Gastrocnemius medialis (tissue), 4 donors: ENCODE measurements at regions not wholly inside any gene's neighbourhood (a gene's known extent, or its start where the extent isn't known, plus 50 kb on each side); places are given as distances from the start of the nearest gene placed in this dataset.

ENCODE experiments used
- CTCF ChIP-seq, 5 experiments: fragments of 450-650 bp in 3 of 5; fragments of 200-600 bp in 2 of 5; sonication (generic) in 2 of 5; IDR thresholded peaks in 4 of 5; conservative IDR thresholded peaks in 1 of 5; 1 replicate in 4 of 5; 2 replicates in 1 of 5; pipeline ENCODE4 v1.5.1; 2016 to 2019; ENCODE audit warnings: antibody characterized with exemption in 5 of 5, mild to moderate bottlenecking in 3 of 5, moderate library complexity in 3 of 5
- POLR2A ChIP-seq, 2 donors: fragments of 450-650 bp; IDR thresholded peaks; one replicate each; pipeline ENCODE4 v1.6.1; 2017; ENCODE audit warnings: antibody characterized with exemption in 2 of 2, mild to moderate bottlenecking in 2 of 2, moderate library complexity in 2 of 2

GRCh38 chr10:22832851-22833250, 95.0 kb upstream of the ARMC3 start:
- TF ChIP-seq CTCF (IDR thresholded peaks at IDR 0.05 in 4 of 5, conservative IDR thresholded peaks at IDR 0.05 in 1 of 5), result no peak
- no peak for TF ChIP-seq POLR2A (IDR thresholded peaks at IDR 0.05)
